Endothelial cell of umbilical vein (primary cell): ENCODE measurements at regions not wholly inside any gene's neighbourhood (a gene's known extent, or its start where the extent isn't known, plus 50 kb on each side); places are given as distances from the start of the nearest gene placed in this dataset.

Experiments used
- POLR2A ChIP-seq: IDR thresholded peaks from 2 replicates; pipeline ENCODE4 v1.6.1; 2012; ENCODE audit warnings: low read depth, mild to moderate bottlenecking, control low read depth, low read length
- POLR2AphosphoS5 ChIP-seq: IDR thresholded peaks from 2 replicates; pipeline ENCODE4 v1.6.1; 2012; ENCODE audit warnings: low read depth, mild to moderate bottlenecking, control low read depth, low read length, moderate library complexity; ENCODE audit not compliant: insufficient read depth
- TF ChIP-seq, protein P1 (sequence below), 2 donors: IDR thresholded peaks; 1 replicate in 1 of 2; 2 replicates in 1 of 2; pipeline ENCODE4 v1.5.1; 2011; ENCODE audit warnings: low read length in 2 of 2, mild to moderate bottlenecking in 2 of 2, moderate library complexity in 2 of 2, control low read depth in 1 of 2, inconsistent platforms in 1 of 2, low read depth in 1 of 2; ENCODE audit not compliant: insufficient read depth in 1 of 2; ENCODE audit errors: extremely low read depth in 1 of 2

DNA sequence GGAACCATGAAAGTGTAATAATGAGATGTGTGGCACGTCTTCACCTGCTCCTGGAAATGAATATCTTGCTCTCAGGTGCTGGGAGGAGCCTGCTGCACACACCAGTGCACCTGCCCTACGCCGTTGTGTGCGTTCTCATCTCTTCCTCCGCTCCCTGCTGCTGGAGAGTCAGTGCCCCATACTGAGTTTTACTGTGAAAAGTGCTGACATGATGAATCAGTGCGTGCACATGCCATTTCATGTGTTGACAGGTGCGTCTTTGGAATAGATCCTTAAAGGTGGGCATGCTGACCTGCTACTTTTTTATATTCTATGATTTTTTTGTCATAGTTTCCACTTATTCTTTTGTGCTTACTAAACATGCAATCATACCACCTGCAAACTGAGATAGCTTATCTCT, 1015.8 kb downstream of the BRD1 start:
- no peak for TF ChIP-seq POLR2A
- no peak for TF ChIP-seq POLR2AphosphoS5
- TF ChIP-seq, protein P1, sequence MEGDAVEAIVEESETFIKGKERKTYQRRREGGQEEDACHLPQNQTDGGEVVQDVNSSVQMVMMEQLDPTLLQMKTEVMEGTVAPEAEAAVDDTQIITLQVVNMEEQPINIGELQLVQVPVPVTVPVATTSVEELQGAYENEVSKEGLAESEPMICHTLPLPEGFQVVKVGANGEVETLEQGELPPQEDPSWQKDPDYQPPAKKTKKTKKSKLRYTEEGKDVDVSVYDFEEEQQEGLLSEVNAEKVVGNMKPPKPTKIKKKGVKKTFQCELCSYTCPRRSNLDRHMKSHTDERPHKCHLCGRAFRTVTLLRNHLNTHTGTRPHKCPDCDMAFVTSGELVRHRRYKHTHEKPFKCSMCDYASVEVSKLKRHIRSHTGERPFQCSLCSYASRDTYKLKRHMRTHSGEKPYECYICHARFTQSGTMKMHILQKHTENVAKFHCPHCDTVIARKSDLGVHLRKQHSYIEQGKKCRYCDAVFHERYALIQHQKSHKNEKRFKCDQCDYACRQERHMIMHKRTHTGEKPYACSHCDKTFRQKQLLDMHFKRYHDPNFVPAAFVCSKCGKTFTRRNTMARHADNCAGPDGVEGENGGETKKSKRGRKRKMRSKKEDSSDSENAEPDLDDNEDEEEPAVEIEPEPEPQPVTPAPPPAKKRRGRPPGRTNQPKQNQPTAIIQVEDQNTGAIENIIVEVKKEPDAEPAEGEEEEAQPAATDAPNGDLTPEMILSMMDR (IDR thresholded peaks at IDR 0.05; ENCODE audit: extremely low read depth in 1 of 2, insufficient read depth in 1 of 2, low read depth in 1 of 2, low read length in 2 of 2) = no peak
